Fibroblast of peridontal ligament (primary cell): ENCODE measurements at regions not wholly inside any gene's neighbourhood (a gene's known extent, or its start where the extent isn't known, plus 50 kb on each side); places are given as distances from the start of the nearest gene placed in this dataset.

Experiments
- DNase-seq: peaks from one replicate; pipeline ENCODE4 v3.0.0-alpha.2; 2010; ENCODE audit errors: extremely low read depth

DNA sequence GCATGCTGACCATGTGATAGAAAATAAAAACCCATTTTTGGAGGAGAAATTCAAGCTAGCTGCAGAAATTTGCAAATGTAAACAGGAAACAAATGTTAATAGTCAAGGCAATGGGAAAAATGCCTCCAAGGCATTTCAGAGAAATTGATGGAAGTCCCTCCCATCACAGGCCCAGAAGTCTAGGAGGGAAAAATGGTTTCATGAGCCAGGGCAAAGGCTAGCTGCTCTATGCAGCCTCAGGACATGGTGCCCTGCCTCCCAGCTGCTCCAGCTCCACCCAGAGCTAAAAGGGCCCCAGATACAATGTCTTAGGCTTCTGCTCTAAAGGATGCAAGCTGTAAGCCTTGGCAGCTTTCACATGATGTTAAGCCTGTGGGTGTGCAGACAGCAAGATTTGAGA lies 1419.4 kb upstream of the CELF4 start:
- no peak for DNase-seq

DNA sequence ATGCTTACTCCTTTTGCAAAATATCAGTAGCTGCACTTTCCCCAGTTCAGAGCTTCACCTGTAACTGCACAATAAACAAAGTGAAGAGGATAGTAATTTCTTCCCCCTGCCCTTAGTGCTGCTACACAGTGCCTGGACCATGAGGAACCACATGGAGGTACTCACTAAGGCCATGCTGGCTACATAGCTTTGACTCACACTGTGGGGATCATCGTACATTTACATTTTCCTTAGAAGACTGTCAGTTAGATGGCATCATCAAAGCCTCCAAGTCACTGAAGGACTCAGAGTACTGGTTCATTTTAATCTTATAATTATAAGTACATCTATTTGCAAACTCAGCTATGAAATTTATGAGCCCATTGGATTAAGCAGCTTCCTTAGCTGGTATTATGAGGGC lies 1416.5 kb upstream of the CELF4 start:
- DNase-seq: no peak

- no peak for DNase-seq
Measured at GRCh38 chr18:38981389-38981788, 1415.8 kb upstream of the CELF4 start.

DNA sequence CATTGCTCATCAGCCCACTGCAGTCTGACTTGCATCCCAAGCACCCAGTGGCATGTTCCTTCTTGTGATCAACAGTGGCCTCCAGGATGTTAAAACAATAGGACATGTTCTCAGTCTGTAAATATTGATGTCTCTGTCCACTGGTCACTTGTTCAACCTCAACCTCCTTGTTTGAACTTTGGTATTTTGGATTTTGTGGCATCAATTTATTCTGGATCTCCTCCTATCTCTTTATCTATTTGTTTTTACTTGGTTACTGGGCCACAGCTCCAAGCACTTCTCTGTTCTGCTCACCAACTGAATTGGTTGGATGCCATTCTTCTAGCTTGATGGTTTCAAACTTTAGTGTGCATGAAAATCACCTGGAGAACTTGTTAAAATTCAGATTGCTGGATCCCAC lies 1414.8 kb upstream of the CELF4 start:
- DNase-seq: no peak

GRCh38 chr18:38972571-38972970 lies 1407.0 kb upstream of the CELF4 start:
- DNase-seq: no peak

DNA sequence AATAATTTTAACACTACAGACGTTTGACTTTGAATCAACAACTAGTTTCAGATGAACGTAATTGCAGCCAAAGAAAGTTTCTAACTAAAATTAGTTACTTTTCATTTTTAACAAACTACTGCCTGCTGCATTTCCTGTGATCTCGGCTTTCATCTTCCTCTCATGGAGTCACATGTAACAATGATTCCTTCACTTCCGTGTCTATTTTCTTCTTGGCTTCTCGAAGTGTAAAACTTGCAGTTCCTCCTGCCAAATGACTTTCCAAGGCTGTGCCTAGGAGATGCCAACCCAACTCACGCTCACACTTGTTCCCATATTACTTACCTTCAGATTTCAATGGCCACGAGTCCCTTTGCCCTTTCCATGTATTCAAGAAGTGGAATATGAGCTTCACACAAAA lies 1406.3 kb upstream of the CELF4 start:
- DNase-seq: no peak

- no peak for DNase-seq
Measured at GRCh38 chr18:38966841-38967240, 1401.2 kb upstream of the CELF4 start.

- DNase-seq: no peak
Measured at GRCh38 chr18:38963943-38964660, 1398.5 kb upstream of the CELF4 start.

DNA sequence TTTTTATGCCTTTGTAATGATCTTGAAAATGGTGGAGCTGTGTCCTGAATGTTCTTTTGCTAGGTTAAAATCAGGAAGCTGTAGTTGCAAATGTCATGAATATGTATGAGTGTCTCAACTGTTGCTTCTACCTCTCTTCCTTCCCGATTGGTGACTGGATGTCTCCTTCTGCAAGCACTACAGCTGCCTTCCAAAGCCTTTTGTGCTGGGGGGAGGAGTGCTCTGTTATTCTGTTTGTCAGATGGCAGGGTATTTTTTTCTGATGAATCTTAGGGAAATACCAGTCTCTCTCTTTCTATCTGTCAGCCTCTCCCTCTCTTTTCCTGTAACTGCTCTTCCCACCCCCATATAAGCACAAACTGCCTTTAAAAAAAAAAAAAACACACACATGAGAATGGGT lies 1396.3 kb upstream of the CELF4 start:
- DNase-seq: no peak

DNA sequence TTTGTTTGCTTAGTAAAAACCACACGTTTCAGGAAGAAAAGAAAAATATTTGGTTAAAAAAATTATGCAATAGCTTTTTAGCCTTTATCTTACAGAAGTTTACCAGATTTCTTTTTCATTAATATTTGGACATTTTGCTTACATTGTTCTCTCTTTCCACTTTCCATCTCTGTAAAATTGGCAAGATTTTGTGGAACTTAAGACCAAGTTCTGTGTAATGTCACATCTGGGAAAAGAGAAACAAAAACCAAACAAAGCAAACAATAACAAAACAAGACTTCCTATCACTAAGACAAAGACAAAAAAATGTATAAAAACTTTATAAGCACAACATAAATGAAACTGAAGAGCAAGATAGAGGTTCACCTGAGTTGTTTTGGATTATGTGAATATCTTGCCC lies 1392.1 kb upstream of the CELF4 start:
- DNase-seq: no peak

DNA sequence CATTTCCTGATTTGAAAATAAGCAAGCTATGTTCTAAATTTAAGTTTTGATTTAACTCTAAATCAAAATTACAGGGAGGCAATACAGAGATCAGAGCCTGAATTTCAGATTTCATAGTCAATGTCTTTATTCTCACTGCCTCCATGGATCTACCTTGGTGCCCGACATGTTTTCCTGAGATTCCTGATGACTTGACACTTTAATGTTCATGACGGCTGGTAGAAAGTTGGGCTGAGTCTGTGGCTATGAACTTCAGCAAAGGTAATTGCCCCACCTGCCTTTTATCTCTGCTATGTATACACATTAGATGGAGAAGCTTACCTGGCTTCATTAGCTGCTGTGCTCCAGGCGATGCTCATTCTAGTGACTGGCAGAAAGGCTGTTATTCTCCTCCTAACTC lies 1390.5 kb upstream of the CELF4 start:
- DNase-seq: no peak

DNA sequence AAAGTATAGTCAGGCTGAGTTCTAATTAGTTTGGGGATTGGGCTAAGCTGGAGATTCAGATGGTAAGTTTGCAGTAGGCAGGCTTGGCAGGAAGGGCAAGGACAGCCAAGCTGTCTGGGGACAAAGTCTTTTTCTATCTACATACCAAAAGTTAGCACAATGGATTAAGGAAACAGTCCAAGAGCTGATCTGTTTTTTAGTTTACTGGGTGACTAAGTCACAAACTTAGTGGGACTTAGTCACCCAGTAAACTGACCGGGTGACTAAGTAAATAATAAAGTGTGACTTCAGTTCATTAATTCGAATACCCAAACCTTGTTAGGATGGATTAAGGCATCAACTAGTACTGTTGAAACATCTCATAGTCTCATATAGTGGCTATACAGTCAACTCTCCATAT lies 1386.0 kb upstream of the CELF4 start:
- no peak for DNase-seq

- no peak for DNase-seq
Measured at GRCh38 chr18:38948436-38948835, 1382.8 kb upstream of the CELF4 start.

DNA sequence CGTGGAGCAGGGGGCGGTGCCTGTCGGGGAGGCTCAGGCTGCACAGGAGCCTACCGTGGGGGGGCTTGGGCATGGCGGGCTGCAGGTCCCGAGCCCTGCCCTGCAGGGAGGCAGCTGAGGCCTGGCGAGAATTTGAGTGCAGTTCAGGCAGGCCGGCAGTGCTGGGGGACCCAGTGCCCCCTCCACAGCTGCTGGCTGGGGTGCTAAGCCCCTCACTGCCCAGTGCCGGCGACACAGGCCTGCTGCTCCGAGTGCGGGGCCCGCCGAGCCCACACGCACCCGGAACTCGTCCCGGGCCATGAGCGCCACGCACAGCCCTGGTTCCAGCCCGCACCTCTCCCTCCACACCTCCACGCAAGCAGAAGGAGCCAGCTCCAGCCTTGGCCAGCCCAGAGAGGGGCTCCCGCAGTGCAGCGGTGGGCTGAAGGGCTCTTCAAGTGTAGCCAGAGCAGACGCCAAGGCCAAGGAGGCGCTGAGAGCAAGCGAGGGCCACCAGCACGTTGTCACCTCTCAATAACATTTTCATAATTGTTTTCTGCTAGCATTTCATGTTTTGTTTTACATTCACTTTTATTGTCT lies 1378.9 kb upstream of the CELF4 start:
- no peak for DNase-seq

- DNase-seq: no peak
Measured at GRCh38 chr18:38941711-38942561, 1376.3 kb upstream of the CELF4 start.

DNA sequence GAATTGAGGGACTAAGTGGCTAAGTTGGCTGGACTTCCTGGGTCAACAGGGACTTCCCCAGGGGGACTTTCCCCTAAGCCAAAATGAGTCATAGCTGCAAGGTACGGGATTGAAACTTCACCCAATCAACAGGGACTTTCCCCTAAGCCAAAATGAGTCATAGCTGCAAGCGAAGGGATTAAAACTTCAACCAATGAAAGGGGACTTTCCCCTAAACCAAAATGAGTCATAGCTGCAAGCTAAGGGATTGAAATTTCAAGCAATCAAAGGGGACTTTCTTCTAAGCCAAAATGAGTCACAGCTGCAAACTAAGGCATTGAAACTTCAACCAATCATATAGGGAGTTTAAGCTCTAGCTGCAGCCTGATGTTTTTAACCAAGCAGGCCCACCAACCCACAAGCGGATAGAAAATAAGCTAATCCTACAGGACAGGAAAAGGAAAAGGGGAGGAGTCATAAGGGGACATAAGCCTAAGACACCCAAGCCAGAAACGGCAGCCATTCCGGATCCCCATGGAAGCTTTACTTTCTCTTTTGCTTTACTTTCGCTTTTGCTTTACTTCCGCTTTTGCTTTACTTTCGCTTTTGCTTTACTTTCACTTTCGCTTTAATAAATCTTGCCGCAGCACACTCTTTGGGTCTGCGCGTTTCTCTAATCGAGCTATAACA lies 1375.4 kb upstream of the CELF4 start:
- DNase-seq: no peak

- DNase-seq: no peak
Measured at GRCh38 chr18:38940475-38940862, 1374.9 kb upstream of the CELF4 start.

- DNase-seq: no peak
Measured at GRCh38 chr18:38933910-38934510, 1368.4 kb upstream of the CELF4 start.

DNA sequence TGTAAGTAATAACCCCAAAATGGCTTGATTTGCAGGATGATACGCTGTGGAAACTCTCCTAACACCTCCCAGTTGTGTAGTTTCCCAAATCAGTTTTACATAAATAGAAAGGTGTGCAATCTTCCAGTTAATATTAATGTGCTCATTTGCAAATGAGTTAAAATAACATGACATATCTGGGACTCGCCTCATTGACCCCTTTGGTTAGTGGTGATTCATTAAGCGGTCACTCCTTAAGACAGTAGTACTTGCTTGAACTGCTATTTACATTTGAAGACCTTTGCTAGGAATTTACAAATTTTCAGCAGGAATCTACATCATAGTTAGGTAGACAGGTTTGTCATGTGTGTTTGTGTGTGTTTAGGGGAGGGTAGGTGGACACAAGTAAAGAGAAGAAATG lies 1367.7 kb upstream of the CELF4 start:
- no peak for DNase-seq

DNA sequence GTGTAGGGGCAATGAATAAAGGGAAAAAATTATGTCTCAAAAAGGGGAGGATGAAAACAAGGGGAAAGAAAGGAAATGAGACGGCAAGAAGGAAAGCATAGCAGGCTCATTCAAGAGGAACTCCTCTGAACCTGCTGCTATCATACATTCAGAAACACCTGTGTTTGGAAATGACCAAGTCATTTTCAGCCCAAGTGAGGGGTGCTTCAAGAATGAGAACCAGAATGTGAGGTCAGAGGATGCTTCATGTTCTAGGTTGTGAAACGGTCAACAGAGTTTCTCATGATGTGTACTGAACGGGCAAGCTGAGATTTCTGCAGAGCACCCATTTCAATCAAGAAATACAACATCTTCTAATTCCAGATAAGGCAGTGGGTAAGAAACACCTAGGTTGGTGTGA lies 1367.2 kb upstream of the CELF4 start:
- DNase-seq: no peak

- no peak for DNase-seq
Measured at GRCh38 chr18:38931754-38932050, 1366.1 kb upstream of the CELF4 start.
